ENCODE measurements at regions not wholly inside any gene's neighbourhood (a gene's known extent, or its start where the extent isn't known, plus 50 kb on each side); places are given as distances from the start of the nearest gene placed in this dataset.
"Not testable (repeated sequence)": the region's sequence is repeated elsewhere in the genome, so short reads cannot be mapped to it uniquely, and the experiment has no call there.

DNA sequence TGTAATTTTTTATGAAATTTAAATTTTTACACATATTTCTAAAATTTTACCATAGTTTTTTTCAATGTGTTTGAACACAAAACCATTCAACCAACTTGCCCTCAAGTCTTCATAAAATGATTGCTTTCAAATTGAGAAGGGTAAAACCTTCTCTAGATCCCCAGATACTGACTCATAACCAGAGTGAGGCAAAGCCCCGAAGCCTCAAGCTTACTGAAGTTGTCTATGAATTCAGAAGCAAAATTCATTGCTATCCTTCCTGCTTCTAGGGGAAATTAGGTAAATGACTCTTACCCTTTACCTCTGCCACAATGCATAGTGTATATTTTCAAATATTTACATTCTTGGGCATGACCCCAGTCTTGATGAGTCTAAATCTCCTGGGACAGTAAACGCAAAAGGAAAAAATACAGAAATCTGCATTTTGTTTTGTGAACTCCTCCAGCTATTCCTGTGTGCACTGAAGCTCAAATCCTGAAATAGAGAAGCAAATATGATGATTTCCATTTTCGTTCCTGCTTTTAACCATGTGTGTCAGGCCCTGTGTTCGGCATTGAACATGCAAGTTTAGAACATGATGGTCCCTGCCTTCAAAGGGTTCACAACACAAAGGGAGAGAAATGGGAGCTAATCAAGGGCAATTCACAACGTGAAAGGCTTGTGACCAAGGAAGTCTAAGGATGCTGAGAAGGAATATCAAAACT, 246.3 kb downstream of the SUCLG1 start:
- DNase-seq: no peak

GRCh38 chr2:84209941-84210340, 249.1 kb downstream of the SUCLG1 start:
- no peak for DNase-seq

GRCh38 chr2:84204995-84205394, 254.1 kb downstream of the SUCLG1 start:
- DNase-seq: no peak

DNA sequence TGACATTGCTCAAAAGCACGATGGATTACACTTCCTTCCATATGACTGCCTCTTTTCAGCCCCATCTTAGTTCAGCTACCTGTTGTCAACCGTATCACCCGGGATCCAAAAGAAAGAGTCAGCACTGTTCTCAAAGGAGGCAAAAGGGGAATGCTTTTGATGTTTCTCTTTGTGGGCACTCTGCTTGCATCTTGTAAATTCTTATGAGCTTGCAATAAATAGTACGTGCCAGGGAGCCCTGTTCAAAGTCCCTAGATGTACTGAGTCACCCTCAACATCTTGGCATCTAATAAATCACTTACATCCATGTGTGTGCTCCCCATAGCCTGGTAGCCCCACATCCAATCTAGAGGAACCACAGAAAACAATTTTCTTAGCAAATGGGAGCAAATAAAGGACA, 256.9 kb downstream of the SUCLG1 start:
- DNase-seq: no peak

DNA sequence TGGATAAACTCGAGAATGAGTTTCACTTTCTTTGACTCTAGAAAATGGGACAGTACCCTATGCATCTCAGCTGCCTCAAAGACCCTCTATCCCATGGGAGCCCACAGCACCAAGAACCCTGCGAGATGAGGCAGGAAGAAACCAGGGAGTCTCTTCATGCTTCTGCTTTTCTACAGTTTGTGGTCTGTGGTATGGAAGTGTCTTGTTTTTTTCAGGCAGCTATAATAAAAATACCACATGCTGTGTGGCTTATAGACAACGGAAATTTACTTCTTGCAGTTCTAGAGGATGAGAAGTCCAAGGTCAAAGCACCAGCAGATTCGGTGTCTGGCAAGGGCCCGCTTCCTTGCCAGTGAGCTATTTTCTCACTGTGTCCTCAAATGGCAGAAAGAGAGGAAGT, 257.9 kb downstream of the SUCLG1 start:
- DNase-seq: no peak

DNA sequence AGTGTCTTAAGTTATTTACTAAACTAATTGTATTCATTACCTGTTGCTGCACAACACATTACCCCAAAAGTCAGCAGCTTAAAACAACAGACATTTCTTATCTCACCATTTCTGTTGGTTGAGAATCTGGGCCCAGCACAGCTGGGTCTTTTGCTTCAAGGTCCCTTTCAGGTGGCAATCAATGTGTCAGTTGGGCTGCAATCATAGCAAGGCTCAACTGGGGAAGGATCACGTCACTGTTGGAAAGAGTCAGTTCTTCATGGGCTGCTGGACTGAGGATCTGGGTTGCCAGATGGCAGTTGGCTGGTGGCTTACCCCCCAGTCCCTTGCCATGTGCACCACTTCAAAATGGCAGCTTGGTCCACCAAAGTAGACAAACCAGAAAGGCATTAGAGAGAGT, 261.2 kb downstream of the SUCLG1 start:
- no peak for DNase-seq

GRCh38 chr2:84194949-84195644, 264.0 kb downstream of the SUCLG1 start:
- DNase-seq: no peak

DNA sequence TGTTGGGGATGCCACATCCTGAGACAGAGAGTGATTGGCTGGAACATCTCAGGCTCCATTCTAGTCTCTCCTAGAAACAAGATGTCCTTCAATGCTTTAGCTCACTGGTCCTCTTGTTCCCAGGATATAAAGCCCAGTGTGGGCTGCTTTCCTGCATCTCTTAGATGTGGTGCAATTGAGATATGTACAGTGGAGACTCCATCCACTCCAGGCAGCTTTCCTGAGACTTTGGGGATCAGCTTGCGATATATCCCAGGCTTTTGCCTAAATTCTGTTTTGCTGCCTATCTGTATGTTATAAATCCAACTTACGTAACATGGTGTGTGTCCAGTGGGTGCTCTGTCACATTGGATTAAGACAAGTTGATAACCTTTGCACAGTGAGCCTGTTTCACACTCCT, 264.9 kb downstream of the SUCLG1 start:
- DNase-seq: no peak

DNA sequence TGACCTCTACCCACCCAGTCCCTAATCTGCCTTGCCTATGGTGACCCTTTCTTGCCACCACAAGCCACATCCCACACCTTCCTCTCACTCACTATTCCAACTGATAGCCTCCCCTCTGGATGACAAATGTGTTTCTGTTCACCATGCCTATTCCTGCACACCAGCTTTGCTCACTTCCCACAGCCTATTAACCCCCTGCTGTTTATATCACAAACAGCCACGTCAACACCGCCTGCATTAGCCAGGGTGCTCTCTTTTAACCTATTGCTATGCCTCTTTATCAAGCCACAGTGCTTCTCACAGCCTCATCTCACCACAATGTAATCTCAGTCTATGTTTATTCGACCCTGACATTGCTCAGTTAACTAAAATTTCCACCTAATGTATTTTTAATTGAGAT, 271.8 kb downstream of the SUCLG1 start:
- DNase-seq: no peak

DNA sequence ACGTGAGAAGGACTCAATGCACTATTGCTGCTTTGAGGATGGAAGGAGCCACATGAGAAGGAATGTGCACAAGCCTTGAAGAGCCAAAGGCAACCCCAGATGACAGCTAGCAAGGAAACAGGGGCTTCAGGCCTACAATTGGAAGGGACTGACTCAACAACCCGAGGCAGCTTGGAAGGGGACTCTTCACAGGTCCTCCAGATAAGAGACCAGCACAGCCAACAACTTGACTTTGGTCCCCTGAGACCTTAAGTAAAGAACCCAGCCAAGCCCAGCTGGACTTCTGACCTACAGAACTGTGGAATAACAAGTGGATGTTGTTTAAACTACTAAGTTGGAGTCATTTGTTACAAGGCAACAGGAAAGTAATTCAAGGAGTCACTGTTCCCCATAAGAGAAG, 277.2 kb downstream of the SUCLG1 start:
- no peak for DNase-seq

- no peak for DNase-seq
Observed at GRCh38 chr2:84177733-84178132, 281.3 kb downstream of the SUCLG1 start.

- no peak for DNase-seq
Observed at GRCh38 chr2:84175970-84176369, 283.1 kb downstream of the SUCLG1 start.

GRCh38 chr2:84175340-84175739, 283.7 kb downstream of the SUCLG1 start:
- no peak for DNase-seq

GRCh38 chr2:84173041-84173440, 286.0 kb downstream of the SUCLG1 start:
- DNase-seq: no peak

GRCh38 chr2:84170979-84171378, 288.1 kb downstream of the SUCLG1 start:
- DNase-seq: no peak

DNA sequence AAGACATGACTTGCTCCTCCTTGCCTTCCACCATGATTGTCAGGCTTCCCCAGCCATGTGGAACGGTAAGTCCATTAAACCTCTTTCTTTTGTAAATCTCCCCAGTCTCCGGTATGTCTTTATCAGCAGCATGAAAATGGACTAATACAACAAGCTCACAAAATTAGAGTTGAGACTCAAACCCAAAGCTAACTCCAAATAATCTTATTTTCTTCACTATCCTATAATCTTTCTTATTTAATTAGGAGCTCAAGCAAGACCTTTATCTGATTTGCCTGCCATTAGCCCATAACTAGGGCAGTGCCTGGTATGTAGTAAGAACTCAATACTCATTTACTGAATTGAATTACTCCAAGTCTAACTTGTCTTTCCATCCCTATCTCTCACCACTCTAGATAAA, 289.2 kb downstream of the SUCLG1 start:
- DNase-seq: no peak

DNA sequence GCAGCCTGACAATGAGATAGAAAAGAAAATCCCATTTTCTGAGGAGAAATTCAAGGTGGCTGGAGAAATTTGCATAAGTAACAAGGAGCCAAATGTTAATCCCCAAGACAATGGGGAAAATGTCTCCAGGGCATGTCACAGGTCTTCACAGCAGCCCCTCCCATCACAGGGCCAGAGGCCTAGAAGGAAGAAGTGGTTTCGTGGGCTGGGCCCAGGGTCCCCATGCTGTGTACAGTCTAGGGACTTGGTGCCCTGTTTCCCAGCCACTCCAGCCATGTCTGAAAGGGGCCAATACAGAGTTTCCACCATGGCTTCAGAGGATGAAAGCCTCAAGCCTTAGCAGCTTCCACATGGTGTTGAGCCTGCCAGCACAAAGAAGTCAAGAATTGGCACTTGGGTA, 290.5 kb downstream of the SUCLG1 start:
- not testable (repeated sequence) for DNase-seq

DNA sequence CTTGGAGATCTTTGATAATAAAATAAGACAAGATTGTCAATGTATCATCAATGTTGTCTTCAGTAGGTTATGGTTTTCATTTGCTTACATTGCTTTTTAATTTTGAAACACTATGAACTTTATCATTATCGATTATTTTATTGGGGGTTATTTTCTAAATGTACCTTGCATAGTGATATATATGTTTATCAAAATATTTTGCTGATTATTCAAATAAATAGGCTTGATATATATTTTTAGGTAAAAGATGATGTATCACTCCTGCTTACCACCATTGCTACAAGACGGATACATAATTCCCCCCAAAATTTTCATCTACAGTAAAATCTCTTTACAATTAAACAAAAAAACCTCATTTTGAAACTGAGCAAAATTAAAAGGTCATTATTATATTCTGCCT, 293.8 kb downstream of the SUCLG1 start:
- DNase-seq: no peak

DNA sequence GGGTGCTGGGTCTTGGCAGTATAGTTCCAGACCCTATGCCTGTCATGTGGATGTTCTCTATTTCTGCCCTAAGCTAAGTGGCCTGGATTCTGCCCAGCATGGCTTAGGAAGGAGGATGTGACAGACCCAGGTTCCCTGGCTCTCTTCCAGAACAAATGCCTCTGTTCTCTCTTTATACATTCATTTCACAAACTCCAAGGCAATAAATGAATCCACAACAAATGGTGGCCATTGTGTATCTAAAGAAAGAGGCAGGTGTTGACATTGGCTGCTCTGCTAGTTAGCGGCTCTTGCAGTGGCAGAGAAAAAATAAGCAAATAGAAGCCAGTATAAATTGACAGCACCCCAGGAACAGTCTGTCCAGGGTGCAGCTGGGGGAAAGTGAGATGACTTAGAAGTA, 298.6 kb downstream of the SUCLG1 start:
- no peak for DNase-seq

- DNase-seq: no peak
Observed at GRCh38 chr2:84158605-84159004, 300.5 kb downstream of the SUCLG1 start.

GRCh38 chr2:84152462-84152861, 306.6 kb downstream of the SUCLG1 start:
- no peak for DNase-seq

DNA sequence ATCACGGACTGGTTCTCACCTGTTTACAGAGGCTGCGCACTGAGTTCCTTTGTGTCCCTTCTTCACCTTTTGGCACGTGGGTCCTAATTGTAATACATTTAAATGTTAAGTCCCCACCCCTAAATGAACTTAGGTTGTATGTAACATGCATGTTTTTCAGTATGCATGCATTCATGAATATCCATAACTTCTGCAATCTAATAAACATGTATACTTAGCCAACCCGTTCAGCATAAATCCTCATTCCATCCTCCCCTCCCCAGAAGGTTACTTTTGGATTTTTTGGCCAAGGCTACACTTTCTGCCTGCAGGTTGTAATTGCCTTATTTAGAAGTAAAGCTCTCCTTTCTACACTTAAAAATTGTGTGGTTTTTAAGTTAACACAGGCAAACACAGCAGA, 314.7 kb downstream of the SUCLG1 start:
- no peak for DNase-seq

- DNase-seq: no peak
Observed at GRCh38 chr2:84137034-84137433, 322.0 kb downstream of the SUCLG1 start.

DNA sequence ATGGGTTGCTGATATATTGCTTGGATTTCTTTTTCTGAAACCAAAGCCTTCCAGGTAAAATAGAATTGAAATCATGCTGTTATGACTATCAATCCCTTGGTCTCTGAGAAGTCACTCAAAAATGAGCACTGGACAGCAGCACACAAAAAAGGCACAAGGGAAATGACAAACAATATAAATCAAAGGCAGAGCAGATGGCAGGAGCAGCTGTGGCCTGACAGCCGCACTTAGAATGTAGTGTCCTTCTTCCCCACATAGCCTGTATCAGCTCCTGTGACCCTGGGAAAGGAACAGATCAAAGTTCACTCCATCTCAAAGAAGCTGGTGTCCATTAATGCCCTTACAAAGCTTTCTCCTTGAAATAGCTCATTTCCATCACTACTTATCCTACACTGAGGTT, 326.7 kb downstream of the SUCLG1 start:
- no peak for DNase-seq

DNA sequence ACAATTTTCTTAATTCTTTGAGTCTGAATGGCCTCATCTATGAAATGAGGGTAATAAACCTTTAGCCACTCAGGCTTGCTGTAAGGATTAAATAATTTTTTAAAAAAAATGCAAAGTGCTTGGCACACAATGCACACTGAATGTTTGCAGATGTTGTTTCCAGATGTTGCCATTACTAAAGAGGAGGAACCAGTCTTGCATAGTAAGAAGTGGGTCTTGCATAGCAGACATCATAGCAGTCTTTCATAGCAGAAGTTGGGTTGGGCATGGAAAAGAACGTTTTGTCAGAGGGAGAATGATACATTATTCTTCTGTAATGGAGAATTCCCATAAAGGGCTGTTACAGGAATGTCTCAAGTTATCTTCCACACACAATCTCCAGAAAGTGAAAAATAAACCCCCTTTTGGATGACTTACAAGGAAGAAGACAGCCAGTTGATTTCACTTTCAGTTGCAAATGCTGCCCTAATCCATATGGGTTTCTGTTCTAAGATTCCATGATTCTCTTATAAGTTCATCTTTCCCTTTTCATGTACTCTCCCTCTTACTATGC, 327.7 kb downstream of the SUCLG1 start:
- DNase-seq: no peak
